GM21367 (cell line): ENCODE measurements at regions not wholly inside any gene's neighbourhood (a gene's known extent, or its start where the extent isn't known, plus 50 kb on each side); places are given as distances from the start of the nearest gene placed in this dataset.
"Not testable (repeated sequence)": the region's sequence is repeated elsewhere in the genome, so short reads cannot be mapped to it uniquely, and the experiment has no call there.

Experiments
- ATAC-seq: cut with Tn5 transposase; IDR thresholded peaks from one replicate; pipeline ENCODE4 v1.9.1; 2021; ENCODE audit not compliant: unreplicated experiment

DNA sequence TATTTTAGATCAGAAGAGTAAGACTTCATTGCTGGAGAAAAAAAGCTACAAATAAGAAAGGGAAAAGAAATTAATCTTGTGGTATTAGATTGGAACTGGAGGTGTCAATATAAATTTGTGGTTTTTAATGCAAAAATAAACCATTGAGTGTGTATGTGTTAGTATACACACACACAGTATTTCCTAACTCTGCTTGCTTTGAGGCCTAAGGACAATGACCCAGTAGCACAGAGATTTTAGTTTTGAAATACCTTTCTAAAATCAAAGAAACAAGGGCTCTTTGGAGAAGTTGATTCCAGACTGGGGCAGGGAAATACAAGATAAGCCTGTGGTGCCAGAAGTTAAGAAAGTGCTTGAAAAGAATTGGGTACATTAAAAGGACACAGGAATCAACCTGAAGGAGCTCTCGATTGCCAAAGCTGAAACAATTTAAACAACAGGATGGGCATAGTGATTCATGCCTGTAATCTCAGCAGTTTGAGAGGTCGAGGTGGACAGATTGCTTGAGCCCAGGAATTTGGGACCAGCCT is 84.6 kb upstream of the DTNBP1 start:
- no peak for ATAC-seq

DNA sequence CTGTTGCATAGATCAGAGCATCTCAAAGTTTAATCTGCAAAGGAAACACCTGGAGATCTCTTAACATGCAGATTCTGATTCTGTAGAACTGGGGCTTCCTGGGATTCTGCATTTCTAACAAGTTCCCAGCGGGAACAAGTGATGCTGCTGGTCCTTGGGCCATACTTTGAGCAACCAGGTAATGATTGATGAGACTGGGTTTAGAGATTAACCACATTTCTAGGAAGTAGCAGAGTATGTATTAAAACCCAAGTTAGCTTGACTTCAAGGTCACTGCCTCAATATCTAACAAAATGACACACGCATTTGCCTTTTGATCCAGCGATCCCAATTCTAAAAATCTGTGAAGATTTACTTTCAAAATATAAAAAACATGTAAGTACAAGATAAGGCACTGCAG is 83.0 kb upstream of the DTNBP1 start:
- no peak for ATAC-seq

DNA sequence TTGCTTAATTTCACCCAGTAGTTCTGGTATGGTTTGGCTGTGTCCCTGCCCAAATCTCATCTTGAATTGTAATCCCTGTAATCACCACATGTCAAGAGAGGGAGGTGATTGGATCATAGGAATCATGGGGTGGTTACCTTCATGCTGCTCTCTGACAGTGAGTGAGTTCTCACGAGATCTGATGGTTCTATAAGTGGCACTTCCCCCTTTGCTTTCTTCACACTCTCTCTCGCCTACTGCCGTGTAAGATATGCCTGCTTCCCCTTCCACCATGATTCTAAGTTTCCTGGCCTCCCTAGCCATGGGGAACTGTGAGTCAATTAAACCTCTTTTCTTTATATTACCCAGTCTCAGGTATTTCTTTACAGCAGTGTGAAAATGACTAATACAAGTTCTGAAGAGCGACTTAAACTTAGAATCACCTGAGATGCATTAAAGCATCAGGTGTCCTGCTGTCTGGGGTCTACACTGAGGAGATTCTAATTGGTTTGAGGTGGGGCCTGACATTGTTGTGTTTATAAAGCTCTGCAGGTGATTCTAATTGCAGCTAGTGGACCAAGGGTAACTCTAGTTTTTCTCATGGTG is 82.1 kb upstream of the DTNBP1 start:
- no peak for ATAC-seq

DNA sequence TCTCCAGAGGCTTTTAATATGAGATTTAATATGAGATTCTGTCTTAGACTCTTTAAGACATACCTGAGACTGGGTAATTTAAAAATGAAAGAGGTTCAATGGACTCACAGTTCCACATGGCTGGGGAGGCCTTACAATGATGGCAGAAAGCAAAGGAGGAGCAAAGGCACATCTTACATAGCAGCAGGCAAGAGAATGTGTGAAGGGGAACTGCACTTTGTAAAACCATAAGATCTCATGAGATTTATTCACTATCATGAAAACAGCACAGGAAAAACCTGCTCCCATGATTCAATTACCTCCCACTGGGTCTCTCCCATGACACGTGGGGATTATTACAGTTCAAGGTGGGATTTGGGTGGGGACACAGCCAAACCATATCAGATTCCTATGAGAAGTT is 79.2 kb upstream of the DTNBP1 start:
- ATAC-seq: not testable (repeated sequence)

DNA sequence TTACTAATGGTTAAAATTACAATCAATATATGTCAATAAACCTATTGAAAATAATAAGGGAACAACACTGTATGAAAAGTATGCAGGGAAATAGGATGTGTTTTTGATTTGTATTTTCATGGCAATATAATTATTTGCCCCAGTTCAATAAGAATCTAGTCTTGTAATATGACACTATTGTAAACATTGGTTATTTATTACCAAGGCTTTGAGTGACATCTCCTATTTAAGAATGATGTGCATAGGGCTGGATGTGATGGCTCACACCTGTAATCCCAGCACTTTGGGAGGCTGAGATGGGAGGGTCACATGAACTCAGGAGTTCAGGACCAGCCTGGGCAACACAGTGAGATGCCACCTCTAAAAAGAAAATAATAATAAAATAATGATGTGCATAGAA is 78.6 kb upstream of the DTNBP1 start:
- ATAC-seq: no peak

DNA sequence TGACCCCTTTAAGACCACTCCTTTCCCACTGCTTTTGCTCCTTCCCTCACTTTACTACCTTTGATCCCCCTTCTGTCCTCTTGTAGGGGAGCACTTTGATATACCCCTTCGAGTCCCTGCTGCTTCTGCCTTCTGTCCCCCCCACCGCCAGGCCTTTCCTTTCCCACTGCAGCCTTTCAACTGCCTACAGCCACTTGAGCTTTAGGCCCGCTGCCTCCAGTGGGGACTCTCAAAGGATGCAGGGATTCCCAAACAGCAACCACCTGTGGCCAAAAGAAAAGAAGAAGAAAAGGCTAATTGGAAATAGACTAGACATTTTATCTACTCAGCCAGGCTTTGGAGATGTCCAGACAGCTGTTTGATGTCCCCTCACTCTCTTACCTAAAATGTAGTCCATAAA is 77.0 kb upstream of the DTNBP1 start:
- no peak for ATAC-seq

DNA sequence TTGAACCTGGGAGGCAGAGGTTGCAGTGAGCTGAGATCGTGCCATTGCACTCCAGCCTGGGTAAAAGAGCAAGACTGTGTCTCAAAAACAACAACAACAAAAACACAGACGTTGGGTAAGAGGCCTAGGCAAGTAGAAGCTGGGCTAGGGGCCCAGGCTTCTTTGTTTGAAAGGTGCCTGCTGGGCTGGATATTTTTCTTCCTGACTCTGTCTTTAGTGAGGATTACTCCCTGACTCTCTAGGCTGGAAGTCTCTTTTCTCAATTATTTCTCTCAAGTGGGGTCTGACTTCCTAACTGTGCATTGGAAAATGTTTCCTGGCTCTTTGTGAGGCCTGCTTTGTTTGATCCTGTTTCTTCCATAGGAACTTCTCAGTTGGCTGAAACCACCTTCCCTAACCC is 76.5 kb upstream of the DTNBP1 start:
- ATAC-seq: no peak

DNA sequence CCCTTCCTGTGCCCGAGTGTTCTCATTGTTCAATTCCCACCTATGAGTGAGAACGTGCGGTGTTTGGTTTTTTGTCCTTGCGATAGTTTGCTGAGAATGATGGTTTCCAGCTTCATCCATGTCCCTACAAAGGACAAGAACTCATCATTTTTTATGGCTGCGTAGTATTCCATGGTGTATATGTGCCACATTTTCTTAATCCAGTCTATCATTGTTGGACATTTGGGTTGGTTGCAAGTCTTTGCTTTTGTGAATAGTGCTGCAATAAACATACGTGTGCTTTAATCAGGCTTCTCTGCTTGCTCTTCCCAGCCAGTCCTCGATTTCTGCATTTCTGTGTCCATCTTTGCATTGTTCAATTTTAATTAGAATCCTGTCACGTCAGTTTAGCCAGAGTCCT is 75.4 kb upstream of the DTNBP1 start:
- not testable (repeated sequence) for ATAC-seq

DNA sequence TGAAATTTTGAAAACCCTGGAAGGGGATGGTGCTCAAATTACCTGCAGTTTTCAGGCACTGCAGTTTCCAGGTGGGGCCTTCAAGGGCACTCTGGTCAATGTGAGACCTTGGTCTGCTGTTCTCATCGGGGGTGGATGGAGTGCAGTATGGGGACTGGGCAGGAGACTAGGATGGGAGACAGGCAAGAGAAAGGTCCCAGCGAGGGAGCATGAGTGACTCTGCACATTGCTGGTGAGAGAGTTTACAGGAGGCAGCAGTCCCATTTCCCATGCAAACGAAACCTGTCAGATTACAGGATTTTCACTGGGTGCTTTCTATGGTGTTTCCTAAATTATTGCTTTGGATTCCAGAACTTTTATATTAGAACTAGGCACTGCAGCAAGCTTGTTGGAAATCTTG is 73.5 kb upstream of the DTNBP1 start:
- no peak for ATAC-seq

DNA sequence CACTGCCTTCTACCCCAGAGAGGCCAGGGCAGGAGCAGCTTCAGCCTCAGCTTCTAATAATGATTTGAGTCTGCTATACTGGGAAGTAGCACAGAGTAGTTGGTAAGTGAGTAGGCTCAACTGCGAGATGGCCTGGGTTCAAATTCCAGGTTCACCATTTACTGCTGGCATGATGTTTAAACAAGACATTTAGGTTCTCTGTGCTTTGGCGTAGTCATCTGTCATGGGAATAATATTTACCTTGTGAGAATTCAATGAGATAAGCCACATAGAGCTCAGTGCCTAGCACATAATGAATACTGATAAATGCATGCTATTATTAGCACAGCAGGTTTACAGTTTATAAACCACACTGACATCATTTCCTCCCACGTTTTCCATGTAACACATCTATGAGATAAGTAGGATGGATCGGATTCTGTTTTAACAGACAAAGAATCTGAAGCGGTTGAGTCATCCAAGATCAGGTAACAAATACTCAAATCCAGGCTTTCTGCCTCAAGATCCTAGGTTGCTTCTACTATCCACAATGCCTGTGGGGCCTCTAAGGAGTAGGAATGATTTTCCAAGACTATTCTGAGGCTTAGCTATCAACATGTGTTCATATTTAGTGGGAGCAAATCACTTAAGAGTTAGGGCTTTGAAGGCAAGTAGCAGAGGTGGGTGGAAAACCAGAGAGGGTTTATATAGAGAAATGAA is 72.9 kb upstream of the DTNBP1 start:
- no peak for ATAC-seq

DNA sequence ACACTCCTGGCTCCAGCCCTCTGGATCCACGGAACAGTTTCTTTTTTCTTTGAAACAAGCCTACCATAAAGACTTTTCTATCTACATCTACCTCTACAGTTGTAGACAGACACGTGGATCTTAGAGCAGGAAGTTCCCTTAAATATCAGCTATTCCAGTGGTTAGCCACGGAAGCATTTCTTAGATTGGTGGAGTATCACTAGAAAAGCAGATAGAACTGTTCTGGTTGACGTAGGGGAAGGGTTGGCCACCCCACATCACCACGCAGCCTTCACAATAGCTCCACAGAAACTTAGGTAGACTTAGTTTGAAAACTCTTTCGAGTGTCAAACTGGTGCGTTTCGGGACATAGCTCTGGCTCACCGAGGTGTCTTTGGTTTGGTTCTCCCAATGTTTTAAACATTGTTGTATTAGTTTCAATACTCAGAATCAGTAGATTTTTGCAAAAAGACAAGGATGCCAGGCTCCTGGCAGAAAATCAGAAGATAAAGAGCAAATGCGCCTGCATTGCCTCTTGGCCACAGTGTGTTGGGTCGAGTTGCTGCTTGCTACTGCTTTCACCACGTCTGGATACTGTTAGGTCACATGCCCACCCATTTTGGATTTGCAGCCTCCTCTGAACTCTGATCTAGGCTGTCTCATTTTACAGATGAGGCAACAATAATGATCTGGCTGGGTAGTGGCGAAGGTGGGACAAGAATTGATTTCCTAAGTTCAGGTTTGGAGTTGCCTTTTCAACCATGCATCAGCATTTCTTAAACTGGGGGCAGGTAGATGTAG is 71.5 kb upstream of the DTNBP1 start:
- ATAC-seq: no peak

DNA sequence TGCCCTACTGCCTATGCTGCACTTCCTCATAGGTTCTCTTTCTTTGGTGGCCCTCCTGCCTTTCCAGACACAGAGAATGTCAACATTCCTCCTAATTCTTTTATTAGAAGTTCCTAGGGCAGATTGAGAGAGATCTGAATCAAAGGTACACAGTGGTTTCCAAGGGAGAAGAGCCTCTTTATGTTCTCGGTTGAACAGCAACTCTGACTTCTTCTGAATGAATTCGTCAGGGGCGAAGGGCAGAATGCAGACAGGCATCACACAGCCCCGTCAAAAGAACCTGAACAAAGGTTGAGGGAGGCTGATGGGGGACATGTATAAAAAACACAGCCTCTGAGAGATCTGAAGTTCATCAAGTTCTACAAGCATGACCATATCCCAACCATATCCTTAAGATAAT is 68.1 kb upstream of the DTNBP1 start:
- no peak for ATAC-seq

DNA sequence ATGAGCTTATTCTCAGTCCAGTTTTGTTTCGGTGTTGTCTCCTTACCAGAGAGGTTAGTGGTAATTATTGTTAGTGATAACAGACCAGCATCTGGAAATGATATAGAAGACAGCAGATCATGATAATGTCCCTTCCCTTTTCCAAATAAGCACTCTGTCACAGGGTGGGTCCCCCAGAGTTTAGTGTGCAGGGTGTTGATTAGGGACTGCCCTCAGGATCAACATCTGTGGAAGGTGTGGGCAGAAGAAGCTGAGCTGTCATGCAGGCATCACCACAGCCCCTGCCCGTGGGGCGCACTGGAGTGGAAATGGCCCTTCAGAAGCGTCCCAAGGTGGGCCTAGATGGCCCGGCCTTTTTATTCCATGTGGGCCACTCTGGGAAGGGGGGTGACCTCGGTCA is 67.6 kb upstream of the DTNBP1 start:
- no peak for ATAC-seq

DNA sequence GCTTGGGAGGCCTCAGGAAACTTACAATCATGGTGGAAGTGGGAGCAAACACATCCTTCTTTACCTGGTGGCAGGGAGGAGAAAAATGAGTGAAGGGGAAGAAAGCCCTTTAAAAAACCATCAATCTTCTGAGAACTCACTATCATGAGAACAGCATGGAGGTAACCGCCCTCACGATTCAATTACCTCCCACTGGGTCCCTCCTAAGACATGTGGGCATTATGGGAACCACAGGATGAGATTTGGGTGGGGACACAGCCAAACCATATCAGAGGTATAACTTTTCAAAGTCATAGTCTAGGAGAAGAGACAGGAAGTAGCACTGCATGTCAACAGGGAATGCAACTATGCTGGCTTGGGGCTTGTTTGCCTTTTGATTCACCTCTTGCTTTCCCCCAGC is 59.9 kb upstream of the DTNBP1 start:
- no peak for ATAC-seq

DNA sequence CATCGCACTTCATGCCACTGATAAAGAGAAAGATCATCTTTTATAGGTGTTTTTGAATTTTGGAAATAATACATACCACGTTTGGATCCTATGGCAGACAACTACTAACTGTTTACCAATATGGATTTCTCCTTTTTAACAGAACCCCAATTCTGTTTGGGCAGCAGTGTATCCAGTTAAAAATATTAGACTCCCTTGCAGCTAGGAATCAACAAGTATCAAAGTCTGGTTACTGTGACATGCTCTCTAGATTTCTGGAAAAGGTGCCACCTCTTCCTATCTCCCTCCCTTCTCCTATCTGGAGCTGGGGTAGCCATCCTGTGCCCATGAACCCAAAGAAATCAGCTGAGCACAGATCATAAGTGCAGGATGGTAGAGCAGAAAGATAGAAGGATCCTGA is 54.1 kb upstream of the DTNBP1 start:
- ATAC-seq: no peak

DNA sequence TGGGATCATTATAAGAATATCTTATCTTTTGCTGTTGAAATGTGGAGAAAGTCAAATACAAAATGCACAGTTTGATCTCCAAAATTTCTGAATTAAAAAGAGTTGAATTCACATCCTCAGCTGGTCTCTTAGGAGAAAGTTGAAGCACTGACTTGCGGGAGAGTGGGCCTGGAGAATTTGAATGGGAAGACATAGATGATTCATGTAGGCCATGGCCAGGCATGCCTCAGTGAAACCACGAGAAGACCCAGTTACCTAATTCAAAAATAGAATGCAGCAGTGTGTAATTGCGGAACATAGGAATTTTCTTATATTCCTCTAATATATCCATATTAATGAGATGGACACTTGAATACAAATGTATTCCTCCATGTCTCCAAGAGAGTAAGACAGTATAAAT is 53.0 kb upstream of the DTNBP1 start:
- no peak for ATAC-seq

DNA sequence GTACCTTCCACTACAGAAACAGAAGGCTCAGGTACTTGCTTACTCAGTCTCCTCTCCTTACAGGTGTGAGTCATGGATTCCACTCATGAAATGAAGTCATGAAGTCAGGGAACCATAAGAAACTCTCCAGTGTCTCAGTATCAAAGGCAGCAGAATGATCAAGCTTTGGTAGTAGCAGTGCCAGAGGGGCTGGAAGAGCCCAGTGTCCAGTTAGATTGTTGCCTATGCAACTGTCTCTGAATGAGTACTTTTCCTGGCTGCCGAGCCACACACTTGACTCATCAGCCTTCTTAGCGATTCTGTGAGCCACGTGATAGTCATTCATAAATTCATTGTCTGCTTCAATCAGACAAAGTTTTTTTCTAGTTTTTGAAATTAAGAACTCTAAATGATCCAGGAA is 52.2 kb upstream of the DTNBP1 start:
- ATAC-seq: no peak

DNA sequence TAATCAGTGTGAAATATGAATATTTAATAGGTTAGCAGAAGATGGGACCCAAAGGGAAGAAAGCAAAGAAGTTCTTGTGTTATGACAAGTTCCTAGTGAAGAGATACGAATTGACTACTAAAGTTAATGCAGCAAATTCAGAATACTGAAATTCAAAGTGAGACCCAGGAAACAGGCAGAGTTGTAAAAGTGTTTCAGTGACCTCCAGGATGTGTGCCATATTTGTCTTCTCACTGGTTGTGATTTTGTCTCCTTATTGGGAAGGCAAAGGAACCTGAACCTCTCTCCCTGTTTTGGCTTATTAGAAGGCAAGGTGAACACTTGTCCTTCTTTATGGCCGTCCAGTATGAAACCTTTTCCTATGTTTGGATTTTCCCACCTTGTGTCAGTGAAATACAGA is 51.8 kb upstream of the DTNBP1 start:
- ATAC-seq: no peak

DNA sequence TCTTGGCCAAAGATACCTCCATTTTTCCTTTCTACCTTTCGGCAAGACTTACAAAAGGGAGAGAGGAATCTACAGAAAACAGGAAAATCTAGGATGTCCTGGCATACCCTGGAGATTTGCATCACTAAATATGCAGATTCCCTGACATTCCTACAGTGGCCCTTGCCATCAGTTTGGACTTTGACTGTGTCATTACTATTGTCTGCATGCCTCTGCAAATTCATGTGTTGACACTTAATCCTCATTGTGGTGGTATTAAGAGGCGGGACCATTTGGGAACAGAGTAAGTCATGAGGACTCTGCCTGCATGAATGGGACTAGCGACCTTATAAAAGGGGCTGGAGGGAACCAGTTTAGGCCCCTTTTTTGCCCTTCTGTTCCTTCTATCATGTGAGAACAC is 50.5 kb upstream of the DTNBP1 start:
- no peak for ATAC-seq

DNA sequence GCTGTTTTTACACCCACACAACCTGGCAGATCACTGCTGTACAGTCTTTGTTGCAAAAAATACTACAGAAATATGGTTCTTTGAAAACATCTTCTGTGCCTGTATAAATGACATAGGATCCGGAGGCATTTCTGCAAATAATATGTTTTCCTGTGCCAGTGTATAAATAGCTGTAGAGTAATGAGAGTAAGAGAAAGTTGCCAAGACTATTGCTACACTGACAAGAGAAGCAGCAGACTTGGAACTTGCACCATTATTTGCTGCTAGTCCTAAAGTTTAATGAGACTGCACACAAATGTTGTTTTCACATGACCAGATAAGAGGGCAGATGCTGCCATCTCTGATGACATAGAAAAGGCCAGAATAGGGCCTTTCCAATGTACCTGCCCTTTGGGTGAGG is 50.0 kb upstream of the DTNBP1 start:
- no peak for ATAC-seq
